NT2/D1 (cell line): ENCODE measurements at regions not wholly inside any gene's neighbourhood (a gene's known extent, or its start where the extent isn't known, plus 50 kb on each side); places are given as distances from the start of the nearest gene placed in this dataset.

ENCODE experiments used
- SUZ12 ChIP-seq: IDR thresholded peaks from 2 replicates; pipeline ENCODE4 v1.6.1; 2011; ENCODE audit not compliant: insufficient read length, insufficient read depth; ENCODE audit errors: extremely low read depth
- YY1 ChIP-seq: IDR thresholded peaks from 2 replicates; pipeline ENCODE4 v1.6.1; 2011; ENCODE audit not compliant: insufficient read length, insufficient read depth
- ZNF274 ChIP-seq: IDR thresholded peaks from 2 replicates; pipeline ENCODE4 v1.6.1; 2011; ENCODE audit warnings: mild to moderate bottlenecking, low read depth, low read length

DNA sequence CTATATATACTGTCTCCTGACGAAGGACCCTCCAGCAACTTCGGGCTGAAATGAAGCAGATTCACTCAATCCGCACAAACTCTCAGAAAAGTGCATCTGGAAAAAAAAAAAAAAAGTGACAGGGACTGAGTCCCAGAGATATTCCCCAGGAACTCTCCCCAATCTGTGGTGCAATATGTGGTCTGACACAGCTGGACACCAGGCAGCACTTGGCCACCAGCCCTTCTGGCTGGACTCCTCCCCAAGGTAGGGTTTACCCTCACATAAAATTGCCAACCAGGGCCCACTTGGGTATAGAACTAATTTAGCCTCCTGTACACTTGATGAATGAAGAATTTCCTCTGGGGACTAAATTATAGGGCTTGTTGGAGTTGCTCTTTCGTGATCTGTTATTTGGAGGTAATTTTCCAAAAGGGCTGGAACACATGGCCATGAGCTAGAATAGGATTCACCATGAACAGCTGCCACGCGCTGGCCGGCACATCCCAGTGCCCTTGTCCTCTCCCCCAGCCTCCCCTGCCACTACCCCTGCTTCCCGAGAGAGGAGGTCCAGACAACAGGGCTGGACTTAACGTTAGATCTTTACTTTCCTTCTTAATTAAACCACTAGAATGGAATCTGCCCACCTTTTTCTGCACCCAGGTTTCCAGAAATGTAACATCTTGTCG lies 379.2 kb downstream of the BMP2 start:
- TF ChIP-seq ZNF274 = no peak
- TF ChIP-seq YY1 = no peak
- no peak for TF ChIP-seq SUZ12
